K562 (cell line): ENCODE measurements at regions not wholly inside any gene's neighbourhood (a gene's known extent, or its start where the extent isn't known, plus 50 kb on each side); places are given as distances from the start of the nearest gene placed in this dataset.

Experiments
- ATAC-seq: fragments of 200-7000 bp; cut with Tn5 transposase; 3 replicates; pipeline ENCODE4 v1.9.1; 2020; ENCODE audit warnings: moderate library complexity
- BruUV-seq: library from RNA; stranded (reverse); fragments of 400-500 nt; replicated peaks from 2 replicates; lab custom pipeline; 2021; lab: Mats Ljungman, UMichigan
- CTCF ChIA-PET: fragments of 300-600 bp; formaldehyde crosslinking; extraction: SDS; loops from one replicate; lab custom pipeline; 2021; ENCODE audit warnings: low intra/inter-chr PET ratio; lab: Yijun Ruan, JAX
- POLR2A ChIA-PET: fragments of 300-600, 350-650 bp; sonication (Branson Sonifier 250); formaldehyde crosslinking; extraction: SDS; loops from one replicate; lab custom pipeline; 2021; ENCODE audit warnings: antibody characterized with exemption, inconsistent platforms; lab: Yijun Ruan, JAX
- DNase-seq, 4 experiments: peaks; one replicate each; pipeline versions ENCODE4 v3.0.0 to v3.0.0-alpha.2; 2011 to 2018; ENCODE audit warnings: low spot score in 3 of 4, mixed read lengths in 3 of 4; ENCODE audit errors: extremely low read depth in 1 of 4
- FAIRE-seq: peaks from 2 replicates; lab custom pipeline; 2011; peaks lifted over from hg19 to GRCh38; lab: Jason Lieb, UNC
- H2AFZ ChIP-seq: 2 replicates; pipeline ENCODE4 v1.6.0; 2011; ENCODE audit warnings: low read depth, low read length, control low read depth, inconsistent platforms
- H3K27ac ChIP-seq: fragments of 200-600 bp; 3 replicates; pipeline ENCODE4 v1.8.0; 2011; ENCODE audit warnings: low read depth, mild to moderate bottlenecking, control low read depth, inconsistent platforms, low read length, moderate library complexity, mixed read lengths; ENCODE audit errors: extremely low read depth
- H3K27me3 ChIP-seq, 2 experiments: fragments of 300-600 bp in 1 of 2; 2 replicates in 1 of 2; 3 replicates in 1 of 2; pipeline versions ENCODE4 v1.6.0 to v1.8.0; 2011; ENCODE audit warnings: inconsistent platforms in 2 of 2, low read length in 2 of 2, mild to moderate bottlenecking in 1 of 2, mixed read lengths in 1 of 2, moderate library complexity in 1 of 2; ENCODE audit not compliant: control insufficient read depth in 2 of 2, insufficient read depth in 2 of 2
- H3K36me3 ChIP-seq: fragments of 300-600 bp; 3 replicates; pipeline ENCODE4 v1.8.0; 2011; ENCODE audit warnings: mild to moderate bottlenecking, low read length, inconsistent platforms; ENCODE audit not compliant: control insufficient read depth, insufficient read depth
- H3K4me1 ChIP-seq, 2 experiments: fragments of 200-600 bp in 1 of 2; replicated peaks in 1 of 2; 2 replicates in 1 of 2; 3 replicates in 1 of 2; pipeline versions ENCODE4 v1.5.1 to v1.8.0; 2011; ENCODE audit warnings: inconsistent platforms in 2 of 2, low read length in 2 of 2, mild to moderate bottlenecking in 1 of 2, mixed read lengths in 1 of 2, moderate library complexity in 1 of 2; ENCODE audit not compliant: control insufficient read depth in 2 of 2, insufficient read depth in 2 of 2
- H3K4me2 ChIP-seq: 2 replicates; pipeline ENCODE4 v1.6.1; 2011; ENCODE audit warnings: low read length, control low read depth, inconsistent platforms, mixed read lengths; ENCODE audit not compliant: insufficient read depth
- H3K4me3 ChIP-seq: fragments of 200-600 bp; sonication (generic), shearing (Covaris generic); 2 replicates; pipeline ENCODE4 v1.5.1; 2016; ENCODE audit warnings: control low read depth, inconsistent platforms
- H3K79me2 ChIP-seq: fragments of 200-600 bp; 3 replicates; pipeline ENCODE4 v1.8.0; 2011; ENCODE audit warnings: low read length, inconsistent platforms; ENCODE audit not compliant: control insufficient read depth, insufficient read depth
- H3K9ac ChIP-seq, 2 experiments: 2 replicates each; pipeline versions ENCODE4 v1.6.0 to v1.6.1; 2011; ENCODE audit warnings: low read depth in 2 of 2, low read length in 2 of 2, control low read depth in 1 of 2, inconsistent platforms in 1 of 2, mild to moderate bottlenecking in 1 of 2, mixed read lengths in 1 of 2; ENCODE audit not compliant: insufficient read depth in 1 of 2
- H3K9me1 ChIP-seq: one replicate; pipeline ENCODE4 v1.6.0; 2011; ENCODE audit warnings: inconsistent platforms, mild to moderate bottlenecking, low read length, moderate library complexity; ENCODE audit not compliant: control insufficient read depth, insufficient read depth
- H3K9me3 ChIP-seq: replicated peaks from 2 replicates; pipeline ENCODE4 v1.5.1; 2011; ENCODE audit warnings: low read depth, low read length, inconsistent platforms; ENCODE audit not compliant: control insufficient read depth, insufficient read depth
- H4K20me1 ChIP-seq: replicated peaks from 2 replicates; pipeline ENCODE4 v1.6.1; 2011; ENCODE audit warnings: low read length, inconsistent platforms, mixed read lengths; ENCODE audit not compliant: control insufficient read depth, insufficient read depth
- DACH1 ChIP-seq: fragments of 450-650 bp; IDR thresholded peaks from 2 replicates; pipeline ENCODE4 v1.6.1; 2018; ENCODE audit not compliant: partially characterized antibody
- FIP1L1 ChIP-seq: fragments of 200-400 bp; formaldehyde crosslinking; IDR thresholded peaks from 2 replicates; pipeline ENCODE4 v1.6.1; 2018; ENCODE audit warnings: mild to moderate bottlenecking, low read depth, low read length; ENCODE audit not compliant: poor library complexity, severe bottlenecking
- HNRNPLL ChIP-seq: fragments of 200-400 bp; formaldehyde crosslinking; IDR thresholded peaks from 2 replicates; pipeline ENCODE4 v1.6.1; 2017; ENCODE audit warnings: low read length, low read depth, mild to moderate bottlenecking; ENCODE audit not compliant: poor library complexity, severe bottlenecking
- KLF13 ChIP-seq: fragments of 450-650 bp; IDR thresholded peaks from 2 replicates; pipeline ENCODE4 v1.6.1; 2016; ENCODE audit warnings: missing genetic modification characterization, low read depth, mild to moderate bottlenecking, missing compliant biosample characterization, moderate library complexity, borderline replicate concordance
- LARP7 ChIP-seq: fragments of 450-650 bp; IDR thresholded peaks from 2 replicates; pipeline ENCODE4 v1.6.1; 2016
- MEIS2 ChIP-seq: fragments of 450-650 bp; IDR thresholded peaks from 2 replicates; pipeline ENCODE4 v1.6.1; 2014; ENCODE audit warnings: mild to moderate bottlenecking; ENCODE audit not compliant: partially characterized antibody
- NFE2L1 ChIP-seq: fragments of 450-650 bp; IDR thresholded peaks from 2 replicates; pipeline ENCODE4 v1.6.1; 2016; ENCODE audit warnings: missing genetic modification characterization, low read depth, mild to moderate bottlenecking, missing compliant biosample characterization, moderate library complexity, borderline replicate concordance
- RAD51 ChIP-seq: fragments of 450-650 bp; IDR thresholded peaks from 2 replicates; pipeline ENCODE4 v1.7.1; 2016; ENCODE audit warnings: low read depth, mild to moderate bottlenecking, borderline replicate concordance
- ZNF316 ChIP-seq: fragments of 450-650 bp; IDR thresholded peaks from 2 replicates; pipeline ENCODE4 v1.6.1; 2016
- WGBS: fragments of 100-300 bp; shearing (Covaris generic); methylation state at CpG from one replicate; pipeline ENCODE4 v1.1.6; 2016; ENCODE audit warnings: low coverage, mixed read lengths; ENCODE audit not compliant: insufficient coverage; ENCODE audit errors: missing lambda C conversion rate; 5-methylcytosine and 5-hydroxymethylcytosine counted together
- in situ Hi-C: fragments of 300-500 bp; cut with MboI; formaldehyde crosslinking; loops from 4 replicates; pipeline ENCODE4 v1.15.0; 2018; ENCODE audit warnings: inconsistent platforms, mixed read lengths
- intact Hi-C: fragments of 100-400 bp; cut with micrococcal nuclease; formaldehyde crosslinking; loops from 2 replicates; pipeline ENCODE4 v1.14.2; 2022
- TF ChIP-seq, protein P1 (sequence below): fragments of 450-650 bp; conservative IDR thresholded peaks from 2 replicates; pipeline ENCODE4 v1.6.1; 2016; ENCODE audit warnings: missing genetic modification characterization, low read depth, mild to moderate bottlenecking, missing compliant biosample characterization, moderate library complexity
- TF ChIP-seq, protein P2 (sequence below): fragments of 250-450 bp; sonication (Bioruptor Pico); IDR thresholded peaks from 2 replicates; pipeline ENCODE4 v1.6.1; 2021; ENCODE audit warnings: mild to moderate bottlenecking
- TF ChIP-seq, protein P3 (sequence below): sonication (generic); formaldehyde crosslinking; IDR thresholded peaks from 2 replicates; pipeline ENCODE4 v1.8.0; 2022; ENCODE audit warnings: mild to moderate bottlenecking, low read depth, missing genetic modification reagents
- TF ChIP-seq, protein P4 (sequence below): sonication (generic); formaldehyde crosslinking; IDR thresholded peaks from 2 replicates; pipeline ENCODE4 v1.8.1; 2023; ENCODE audit warnings: mild to moderate bottlenecking, missing genetic modification reagents
- TF ChIP-seq, protein P5 (sequence below): fragments of 250-450 bp; sonication (Bioruptor Pico); IDR thresholded peaks from 2 replicates; pipeline ENCODE4 v1.4.0; 2020; ENCODE audit warnings: mild to moderate bottlenecking, moderate library complexity
- TF ChIP-seq, protein P6 (sequence below): fragments of 450-650 bp; formaldehyde crosslinking; IDR thresholded peaks from 2 replicates; pipeline ENCODE4 v1.4.0; 2020; ENCODE audit warnings: mild to moderate bottlenecking, moderate library complexity

DNA sequence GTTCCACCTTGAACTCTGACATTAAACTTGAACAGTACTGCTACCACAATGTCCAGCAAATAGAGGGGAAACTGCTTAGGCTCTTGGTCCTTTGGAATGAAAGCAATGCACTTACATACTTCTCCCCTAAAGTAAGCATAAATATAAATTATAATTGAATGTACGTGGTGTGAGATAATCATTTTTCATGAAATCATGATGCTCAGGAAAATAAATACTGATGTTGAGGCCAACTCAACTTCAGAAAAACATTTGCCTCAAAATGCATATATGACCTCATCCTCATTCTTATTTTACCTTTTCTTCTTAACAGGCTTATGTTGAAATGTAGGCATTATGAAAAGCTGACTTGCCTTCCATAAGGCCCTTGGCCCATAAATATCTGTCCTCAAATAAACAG, 166.3 kb downstream of the KDR start:
- Histone ChIP-seq H3K4me3 (no peak overlapping the region), H4K20me1 (no peaks in the 10 kb centered on the region), H3K27ac (no peak overlapping the region), H3K27me3 (no peaks in the 10 kb centered on the region), H3K9me1 (peaks cover 5% of the 10 kb centered on the region), H3K4me1 (no peaks in the 10 kb centered on the region), H3K4me2 (no peak overlapping the region), H3K36me3 (no peaks in the 10 kb centered on the region), H3K9me3 (no peaks in the 10 kb centered on the region), H3K9ac (no peak overlapping the region), H2AFZ (no peak overlapping the region), H3K79me2 (no peaks in the 10 kb centered on the region)
- in situ Hi-C loops = loop anchor here (10.0 kb wide), 1 partner anchor 264 kb away; no protein-coding TSS in a partner anchor
- POLR2A ChIA-PET = no interaction called here
- no peak for FAIRE-seq
- TF ChIP-seq KLF13 (tag) (no peak), FIP1L1 (no peak), HNRNPLL (no peak), LARP7 (no peak), MEIS2 (no peak), RAD51 (no peak), NFE2L1 (tag) (no peak), ZNF316 (no peak), DACH1 (no peak)
- TF ChIP-seq, protein P1, sequence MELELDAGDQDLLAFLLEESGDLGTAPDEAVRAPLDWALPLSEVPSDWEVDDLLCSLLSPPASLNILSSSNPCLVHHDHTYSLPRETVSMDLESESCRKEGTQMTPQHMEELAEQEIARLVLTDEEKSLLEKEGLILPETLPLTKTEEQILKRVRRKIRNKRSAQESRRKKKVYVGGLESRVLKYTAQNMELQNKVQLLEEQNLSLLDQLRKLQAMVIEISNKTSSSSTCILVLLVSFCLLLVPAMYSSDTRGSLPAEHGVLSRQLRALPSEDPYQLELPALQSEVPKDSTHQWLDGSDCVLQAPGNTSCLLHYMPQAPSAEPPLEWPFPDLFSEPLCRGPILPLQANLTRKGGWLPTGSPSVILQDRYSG = no peak
- TF ChIP-seq, protein P2, sequence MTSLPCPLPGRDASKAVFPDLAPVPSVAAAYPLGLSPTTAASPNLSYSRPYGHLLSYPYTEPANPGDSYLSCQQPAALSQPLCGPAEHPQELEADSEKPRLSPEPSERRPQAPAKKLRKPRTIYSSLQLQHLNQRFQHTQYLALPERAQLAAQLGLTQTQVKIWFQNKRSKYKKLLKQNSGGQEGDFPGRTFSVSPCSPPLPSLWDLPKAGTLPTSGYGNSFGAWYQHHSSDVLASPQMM (CRISPR knock-in tag) = no peak
- TF ChIP-seq, protein P3, sequence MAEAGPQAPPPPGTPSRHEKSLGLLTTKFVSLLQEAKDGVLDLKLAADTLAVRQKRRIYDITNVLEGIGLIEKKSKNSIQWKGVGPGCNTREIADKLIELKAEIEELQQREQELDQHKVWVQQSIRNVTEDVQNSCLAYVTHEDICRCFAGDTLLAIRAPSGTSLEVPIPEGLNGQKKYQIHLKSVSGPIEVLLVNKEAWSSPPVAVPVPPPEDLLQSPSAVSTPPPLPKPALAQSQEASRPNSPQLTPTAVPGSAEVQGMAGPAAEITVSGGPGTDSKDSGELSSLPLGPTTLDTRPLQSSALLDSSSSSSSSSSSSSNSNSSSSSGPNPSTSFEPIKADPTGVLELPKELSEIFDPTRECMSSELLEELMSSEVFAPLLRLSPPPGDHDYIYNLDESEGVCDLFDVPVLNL (CRISPR knock-in tag) = no peak
- TF ChIP-seq, protein P4, sequence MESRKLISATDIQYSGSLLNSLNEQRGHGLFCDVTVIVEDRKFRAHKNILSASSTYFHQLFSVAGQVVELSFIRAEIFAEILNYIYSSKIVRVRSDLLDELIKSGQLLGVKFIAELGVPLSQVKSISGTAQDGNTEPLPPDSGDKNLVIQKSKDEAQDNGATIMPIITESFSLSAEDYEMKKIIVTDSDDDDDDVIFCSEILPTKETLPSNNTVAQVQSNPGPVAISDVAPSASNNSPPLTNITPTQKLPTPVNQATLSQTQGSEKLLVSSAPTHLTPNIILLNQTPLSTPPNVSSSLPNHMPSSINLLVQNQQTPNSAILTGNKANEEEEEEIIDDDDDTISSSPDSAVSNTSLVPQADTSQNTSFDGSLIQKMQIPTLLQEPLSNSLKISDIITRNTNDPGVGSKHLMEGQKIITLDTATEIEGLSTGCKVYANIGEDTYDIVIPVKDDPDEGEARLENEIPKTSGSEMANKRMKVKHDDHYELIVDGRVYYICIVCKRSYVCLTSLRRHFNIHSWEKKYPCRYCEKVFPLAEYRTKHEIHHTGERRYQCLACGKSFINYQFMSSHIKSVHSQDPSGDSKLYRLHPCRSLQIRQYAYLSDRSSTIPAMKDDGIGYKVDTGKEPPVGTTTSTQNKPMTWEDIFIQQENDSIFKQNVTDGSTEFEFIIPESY = no peak
- TF ChIP-seq, protein P5, sequence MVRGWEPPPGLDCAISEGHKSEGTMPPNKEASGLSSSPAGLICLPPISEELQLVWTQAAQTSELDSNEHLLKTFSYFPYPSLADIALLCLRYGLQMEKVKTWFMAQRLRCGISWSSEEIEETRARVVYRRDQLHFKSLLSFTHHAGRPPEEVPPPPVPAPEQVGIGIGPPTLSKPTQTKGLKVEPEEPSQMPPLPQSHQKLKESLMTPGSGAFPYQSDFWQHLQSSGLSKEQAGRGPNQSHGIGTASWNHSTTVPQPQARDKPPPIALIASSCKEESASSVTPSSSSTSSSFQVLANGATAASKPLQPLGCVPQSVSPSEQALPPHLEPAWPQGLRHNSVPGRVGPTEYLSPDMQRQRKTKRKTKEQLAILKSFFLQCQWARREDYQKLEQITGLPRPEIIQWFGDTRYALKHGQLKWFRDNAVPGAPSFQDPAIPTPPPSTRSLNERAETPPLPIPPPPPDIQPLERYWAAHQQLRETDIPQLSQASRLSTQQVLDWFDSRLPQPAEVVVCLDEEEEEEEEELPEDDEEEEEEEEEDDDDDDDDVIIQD (CRISPR knock-in tag) = no peak
- TF ChIP-seq, protein P6, sequence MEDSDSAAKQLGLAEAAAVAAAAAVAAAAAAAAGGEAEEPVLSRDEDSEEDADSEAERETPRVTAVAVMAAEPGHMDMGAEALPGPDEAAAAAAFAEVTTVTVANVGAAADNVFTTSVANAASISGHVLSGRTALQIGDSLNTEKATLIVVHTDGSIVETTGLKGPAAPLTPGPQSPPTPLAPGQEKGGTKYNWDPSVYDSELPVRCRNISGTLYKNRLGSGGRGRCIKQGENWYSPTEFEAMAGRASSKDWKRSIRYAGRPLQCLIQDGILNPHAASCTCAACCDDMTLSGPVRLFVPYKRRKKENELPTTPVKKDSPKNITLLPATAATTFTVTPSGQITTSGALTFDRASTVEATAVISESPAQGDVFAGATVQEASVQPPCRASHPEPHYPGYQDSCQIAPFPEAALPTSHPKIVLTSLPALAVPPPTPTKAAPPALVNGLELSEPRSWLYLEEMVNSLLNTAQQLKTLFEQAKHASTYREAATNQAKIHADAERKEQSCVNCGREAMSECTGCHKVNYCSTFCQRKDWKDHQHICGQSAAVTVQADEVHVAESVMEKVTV = no peak
- intact Hi-C loops = no loop called here
- CTCF ChIA-PET = no interaction called here
- no TSS peak for BruUV-seq
- no peak for ATAC-seq
- WGBS = 5% methylated on average over 1 of the region's 1 CpG
- DNase-seq = no peak
